Mucosa of stomach (tissue), 1 donor: ENCODE measurements at regions not wholly inside any gene's neighbourhood (a gene's known extent, or its start where the extent isn't known, plus 50 kb on each side); places are given as distances from the start of the nearest gene placed in this dataset.

Source experiments
- H3K27me3 ChIP-seq: one replicate; pipeline ENCODE4 v1.7.0; 2013; ENCODE audit warnings: mild to moderate bottlenecking, low read length; ENCODE audit not compliant: control insufficient read depth, insufficient read depth
- H3K36me3 ChIP-seq: one replicate; pipeline ENCODE4 v1.7.0; 2013; ENCODE audit warnings: low read length; ENCODE audit not compliant: control insufficient read depth, insufficient read depth
- H3K4me1 ChIP-seq: one replicate; pipeline ENCODE4 v1.7.0; 2013; ENCODE audit warnings: mild to moderate bottlenecking, low read length; ENCODE audit not compliant: control insufficient read depth, insufficient read depth
- H3K4me3 ChIP-seq: one replicate; pipeline ENCODE4 v1.7.0; 2013; ENCODE audit warnings: low read length
- H3K9ac ChIP-seq: one replicate; pipeline ENCODE4 v1.7.0; 2013; ENCODE audit warnings: mild to moderate bottlenecking, low read length, moderate library complexity
- H3K9me3 ChIP-seq: one replicate; pipeline ENCODE4 v1.7.0; 2013; ENCODE audit warnings: mild to moderate bottlenecking, low read length, moderate library complexity; ENCODE audit not compliant: control insufficient read depth
- donor health status: Pancreatic carcinoma.

DNA sequence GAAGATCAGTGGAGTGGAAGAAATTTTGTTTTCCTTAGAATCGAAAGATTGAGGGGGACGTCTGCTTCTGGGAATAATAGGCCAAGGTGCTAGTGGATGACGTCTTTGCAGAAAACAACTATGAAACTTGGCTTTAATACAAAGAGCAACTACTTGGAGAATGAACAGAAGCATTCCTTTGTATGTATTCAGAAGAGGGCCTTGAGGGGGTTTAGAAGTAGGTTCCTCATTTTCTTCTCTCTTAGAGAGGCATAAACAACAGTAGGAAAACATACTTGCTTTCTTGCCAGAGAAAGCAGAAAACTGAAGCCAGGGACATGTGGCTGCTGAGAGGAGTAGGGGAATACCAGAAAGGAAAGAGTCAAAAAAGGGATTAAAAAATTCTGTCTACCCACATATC, 167.8 kb downstream of the ZNF330 start:
- no peaks in the 10 kb centered on the region for H3K4me1 ChIP-seq
- no peaks in the 10 kb centered on the region for H3K27me3 ChIP-seq
- H3K9me3 ChIP-seq = no peaks in the 10 kb centered on the region
- no peak overlapping the region for H3K9ac ChIP-seq
- no peak overlapping the region for H3K4me3 ChIP-seq
- no peaks in the 10 kb centered on the region for H3K36me3 ChIP-seq

DNA sequence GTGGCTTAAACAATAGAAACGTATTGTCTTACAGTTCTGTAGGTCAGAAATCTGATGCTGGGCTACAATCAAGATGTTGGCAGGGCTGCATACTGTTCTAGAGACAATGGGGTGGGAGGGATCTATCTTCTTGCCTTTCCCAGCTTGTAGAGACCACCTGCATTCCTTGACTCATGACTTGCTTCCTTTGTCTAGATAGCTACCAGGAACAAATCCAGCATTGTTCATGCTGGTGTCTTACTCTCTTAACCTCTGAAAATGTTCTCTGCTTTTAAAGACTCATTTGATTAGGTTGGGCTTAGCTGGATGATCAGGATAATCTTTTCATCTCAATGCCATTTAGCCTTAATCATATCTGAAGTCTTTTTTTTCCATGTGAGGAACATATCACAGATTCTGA, 169.0 kb downstream of the ZNF330 start:
- no peaks in the 10 kb centered on the region for H3K27me3 ChIP-seq
- H3K4me3 ChIP-seq = no peak overlapping the region
- H3K9me3 ChIP-seq = no peaks in the 10 kb centered on the region
- no peaks in the 10 kb centered on the region for H3K4me1 ChIP-seq
- no peak overlapping the region for H3K9ac ChIP-seq
- H3K36me3 ChIP-seq = no peaks in the 10 kb centered on the region

DNA sequence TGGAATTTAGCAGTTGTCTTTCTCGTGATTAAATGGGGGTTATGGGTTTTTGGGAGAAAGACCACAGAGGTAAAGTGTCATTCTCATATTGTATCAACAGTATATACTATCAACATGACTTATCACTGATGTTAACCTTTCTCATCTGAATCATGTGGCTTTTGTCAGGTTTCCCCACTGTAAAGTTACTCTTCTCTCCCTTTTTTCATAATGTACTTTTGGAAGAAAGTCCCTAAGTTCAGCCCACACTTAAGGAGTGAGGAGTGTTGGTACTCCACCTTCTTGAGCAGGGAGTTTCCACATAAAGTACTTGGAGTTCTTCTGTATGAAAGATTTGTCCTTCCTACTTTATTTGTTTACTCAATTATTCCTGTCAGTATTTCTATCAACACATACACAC, 169.9 kb downstream of the ZNF330 start:
- Histone ChIP-seq H3K36me3 (no peaks in the 10 kb centered on the region), H3K9me3 (no peaks in the 10 kb centered on the region), H3K27me3 (no peaks in the 10 kb centered on the region), H3K4me1 (no peaks in the 10 kb centered on the region), H3K4me3 (no peak overlapping the region), H3K9ac (no peak overlapping the region)

DNA sequence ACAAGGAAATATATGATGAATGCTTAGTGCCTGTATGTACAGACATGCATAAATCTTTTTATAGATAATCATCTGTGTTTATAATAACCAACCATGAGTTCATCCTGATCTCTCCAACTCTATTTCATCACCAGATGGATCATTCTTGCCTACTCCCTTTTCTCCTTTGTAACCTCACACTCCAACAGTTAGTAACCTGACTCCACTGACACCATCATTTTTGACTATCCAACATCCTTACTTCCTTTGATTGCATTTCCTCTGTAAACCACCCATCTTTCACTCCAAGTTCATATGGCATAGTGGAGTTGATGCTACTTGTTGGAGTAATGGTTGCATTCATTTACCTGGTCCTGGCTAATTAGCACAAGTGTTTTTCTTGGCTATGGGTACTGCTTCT, 170.6 kb downstream of the ZNF330 start:
- H3K4me3 ChIP-seq = no peak overlapping the region
- no peaks in the 10 kb centered on the region for H3K4me1 ChIP-seq
- no peaks in the 10 kb centered on the region for H3K27me3 ChIP-seq
- no peaks in the 10 kb centered on the region for H3K9me3 ChIP-seq
- H3K36me3 ChIP-seq = no peaks in the 10 kb centered on the region
- no peak overlapping the region for H3K9ac ChIP-seq

DNA sequence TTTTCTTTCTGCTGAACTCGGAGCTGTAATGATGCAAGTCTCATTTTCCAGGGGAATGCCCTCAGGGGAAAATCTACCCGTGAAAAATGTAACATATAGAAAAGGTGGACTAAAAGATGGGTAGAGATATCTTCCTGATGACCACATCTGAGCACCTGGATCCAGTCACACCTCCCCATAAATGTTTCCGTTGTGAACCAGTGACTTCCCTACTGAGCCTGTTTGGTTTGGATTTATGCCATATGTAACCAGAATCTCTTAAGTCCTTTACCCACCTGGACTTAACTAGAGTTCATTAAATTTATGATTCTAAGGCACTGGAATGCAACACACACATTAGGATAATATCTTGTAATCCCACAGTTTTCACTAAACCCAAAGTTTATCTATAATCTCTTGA, 171.1 kb downstream of the ZNF330 start:
- Histone ChIP-seq H3K4me3 (no peak overlapping the region), H3K9me3 (no peaks in the 10 kb centered on the region), H3K27me3 (no peaks in the 10 kb centered on the region), H3K4me1 (no peaks in the 10 kb centered on the region), H3K9ac (no peak overlapping the region), H3K36me3 (no peaks in the 10 kb centered on the region)

DNA sequence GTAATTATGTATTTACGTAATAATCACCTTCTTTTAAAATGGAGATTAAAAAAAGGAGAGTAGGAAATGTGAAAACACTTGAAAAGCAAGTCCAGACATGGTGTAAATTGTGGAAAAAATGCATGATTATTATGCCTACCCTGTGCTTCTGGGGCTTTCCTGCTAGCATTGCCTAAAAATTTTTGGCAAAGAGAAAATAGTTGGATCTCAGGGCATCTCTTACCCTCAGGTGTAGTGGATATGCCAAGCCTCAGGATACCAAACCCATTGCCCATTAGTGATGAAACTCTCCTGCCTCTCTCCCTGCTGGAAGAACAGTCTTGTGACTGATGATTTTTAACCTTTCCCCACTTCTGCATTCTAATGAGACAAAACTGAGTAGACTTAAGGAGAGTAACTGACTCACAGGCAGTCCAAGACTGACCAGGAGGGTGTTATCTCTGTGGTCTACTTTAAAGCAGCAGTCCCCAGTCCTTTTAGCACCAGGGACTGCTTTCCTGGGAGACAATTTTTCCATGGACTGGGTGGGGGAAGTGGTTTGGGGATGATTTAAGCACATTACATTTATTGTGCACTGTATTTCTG, 174.6 kb downstream of the ZNF330 start:
- Histone ChIP-seq H3K9me3 (no peaks in the 10 kb centered on the region), H3K4me3 (no peak overlapping the region), H3K4me1 (no peaks in the 10 kb centered on the region), H3K27me3 (no peaks in the 10 kb centered on the region), H3K36me3 (no peaks in the 10 kb centered on the region), H3K9ac (no peak overlapping the region)

DNA sequence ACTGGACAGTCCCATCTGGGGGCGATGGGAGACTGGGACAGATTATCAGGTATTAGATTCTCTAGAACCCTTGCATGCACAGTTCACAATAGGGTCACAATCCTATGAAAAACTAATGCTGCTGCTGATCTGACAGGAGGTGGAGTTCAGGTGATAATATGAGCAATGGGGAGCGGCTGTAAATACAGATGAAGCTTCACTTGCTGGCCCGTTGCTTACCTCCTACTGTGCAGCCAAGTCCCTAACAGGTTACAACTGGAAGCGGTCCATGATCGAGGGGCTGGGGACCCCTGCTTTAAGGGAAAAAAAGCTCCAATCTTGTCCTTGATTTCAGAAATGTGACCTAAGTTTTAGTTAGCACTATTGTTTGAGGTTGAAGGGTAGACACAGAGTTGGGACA, 175.2 kb downstream of the ZNF330 start:
- Histone ChIP-seq H3K4me1 (no peaks in the 10 kb centered on the region), H3K27me3 (no peaks in the 10 kb centered on the region), H3K9ac (no peak overlapping the region), H3K36me3 (no peaks in the 10 kb centered on the region), H3K9me3 (no peaks in the 10 kb centered on the region), H3K4me3 (no peak overlapping the region)

DNA sequence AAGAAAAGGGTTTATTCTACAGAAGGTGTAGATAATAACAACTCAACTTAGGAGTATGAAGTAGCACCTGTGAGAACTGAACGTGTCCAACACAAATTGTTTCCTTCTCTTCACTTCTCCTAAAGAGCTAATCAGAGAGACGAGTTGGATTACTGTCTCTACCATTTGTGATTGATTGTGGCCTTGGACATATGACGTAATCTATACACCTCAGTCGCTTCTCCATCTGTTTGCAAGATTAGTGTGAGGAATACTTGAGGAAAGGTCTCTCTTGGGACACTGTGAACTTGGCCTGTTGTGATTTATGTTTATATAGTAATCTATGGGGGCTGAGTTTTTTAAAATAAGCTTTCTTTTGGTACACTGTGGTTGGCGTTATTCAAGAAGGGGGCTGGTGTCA, 182.0 kb downstream of the ZNF330 start:
- Histone ChIP-seq H3K9me3 (no peaks in the 10 kb centered on the region), H3K9ac (no peak overlapping the region), H3K27me3 (no peaks in the 10 kb centered on the region), H3K4me1 (no peaks in the 10 kb centered on the region), H3K36me3 (no peaks in the 10 kb centered on the region), H3K4me3 (no peak overlapping the region)

DNA sequence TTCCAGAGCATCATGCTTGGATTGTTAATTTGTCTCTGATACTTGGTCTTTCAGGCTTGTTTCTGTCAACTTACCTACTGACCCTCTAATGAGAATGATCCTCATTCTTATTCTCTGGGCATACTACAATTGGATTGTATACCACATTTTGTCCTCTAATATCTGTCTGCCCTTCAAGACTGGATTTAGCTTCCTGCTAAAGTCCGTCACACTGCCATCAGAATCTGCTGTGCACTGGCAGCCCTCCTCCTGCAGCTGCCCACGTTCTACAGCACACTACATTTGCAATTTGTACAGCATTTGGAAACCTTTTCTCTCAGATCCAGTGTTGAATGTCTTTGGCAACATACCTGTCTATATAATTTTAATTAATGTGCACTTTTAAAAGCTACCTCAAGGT, 183.1 kb downstream of the ZNF330 start:
- no peak overlapping the region for H3K9ac ChIP-seq
- no peak overlapping the region for H3K4me3 ChIP-seq
- H3K4me1 ChIP-seq = no peaks in the 10 kb centered on the region
- H3K27me3 ChIP-seq = no peaks in the 10 kb centered on the region
- no peaks in the 10 kb centered on the region for H3K9me3 ChIP-seq
- H3K36me3 ChIP-seq = no peaks in the 10 kb centered on the region

DNA sequence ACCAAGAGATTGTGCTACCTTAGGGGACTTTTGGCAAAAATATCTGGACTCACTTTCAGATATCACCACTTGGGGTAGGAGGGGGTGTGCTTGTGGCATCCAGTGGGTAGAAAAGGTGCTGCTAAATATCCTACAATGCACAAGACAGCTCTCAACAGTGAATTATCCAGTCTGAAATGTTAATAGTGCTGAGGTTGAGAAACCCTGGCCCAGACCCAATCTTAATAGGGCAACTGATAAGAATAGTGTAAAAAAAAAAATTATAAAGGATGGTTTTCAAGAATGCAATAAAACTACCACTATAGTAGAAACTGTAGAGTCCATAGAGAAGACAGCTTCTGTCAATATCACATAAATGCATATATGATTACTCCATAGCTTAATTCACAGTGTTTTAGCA, 185.5 kb downstream of the ZNF330 start:
- Histone ChIP-seq H3K4me3 (no peak overlapping the region), H3K36me3 (no peaks in the 10 kb centered on the region), H3K9ac (no peak overlapping the region), H3K27me3 (no peaks in the 10 kb centered on the region), H3K4me1 (no peaks in the 10 kb centered on the region), H3K9me3 (no peaks in the 10 kb centered on the region)

DNA sequence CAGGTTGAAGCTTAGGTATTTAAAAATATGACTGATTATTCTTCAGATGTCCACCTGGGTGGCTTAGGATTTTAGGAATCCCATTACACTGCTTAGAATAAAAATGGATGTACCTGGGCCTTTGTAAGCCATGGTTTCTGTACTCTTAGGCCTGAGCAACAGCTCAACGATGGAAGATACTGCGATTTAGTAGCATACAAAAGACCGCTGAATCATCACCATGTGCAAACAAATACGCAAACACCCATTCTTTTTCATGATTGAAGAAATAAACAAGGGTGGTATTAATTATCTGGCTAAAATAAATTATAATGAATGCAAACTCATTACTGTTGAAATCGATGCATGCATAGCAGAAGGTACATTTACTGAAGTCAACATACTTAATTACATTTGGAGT, 188.9 kb downstream of the ZNF330 start:
- Histone ChIP-seq H3K4me3 (no peak overlapping the region), H3K27me3 (no peaks in the 10 kb centered on the region), H3K9me3 (no peaks in the 10 kb centered on the region), H3K4me1 (no peaks in the 10 kb centered on the region), H3K36me3 (no peaks in the 10 kb centered on the region), H3K9ac (no peak overlapping the region)

DNA sequence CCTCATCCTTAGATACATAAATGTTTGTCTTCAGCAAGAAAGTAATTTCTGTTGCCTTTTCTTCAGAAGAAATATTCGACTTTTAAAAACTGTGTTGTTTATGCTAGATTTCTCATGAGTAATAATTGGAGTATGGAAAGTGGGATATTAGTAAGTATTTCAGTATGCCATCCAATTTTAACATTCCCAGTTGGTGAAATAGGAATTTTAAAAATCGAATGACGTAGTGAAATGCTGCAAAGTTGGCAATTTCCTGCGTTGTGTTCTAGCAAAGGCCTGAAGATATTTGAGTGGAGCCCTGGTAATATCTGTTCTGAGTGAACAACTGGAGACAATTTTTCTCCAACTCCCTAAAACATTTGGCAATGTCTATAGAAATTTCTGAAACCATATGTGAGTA, 190.1 kb downstream of the ZNF330 start:
- no peaks in the 10 kb centered on the region for H3K4me1 ChIP-seq
- H3K9me3 ChIP-seq = no peaks in the 10 kb centered on the region
- no peak overlapping the region for H3K4me3 ChIP-seq
- H3K36me3 ChIP-seq = no peaks in the 10 kb centered on the region
- H3K27me3 ChIP-seq = no peaks in the 10 kb centered on the region
- no peak overlapping the region for H3K9ac ChIP-seq

DNA sequence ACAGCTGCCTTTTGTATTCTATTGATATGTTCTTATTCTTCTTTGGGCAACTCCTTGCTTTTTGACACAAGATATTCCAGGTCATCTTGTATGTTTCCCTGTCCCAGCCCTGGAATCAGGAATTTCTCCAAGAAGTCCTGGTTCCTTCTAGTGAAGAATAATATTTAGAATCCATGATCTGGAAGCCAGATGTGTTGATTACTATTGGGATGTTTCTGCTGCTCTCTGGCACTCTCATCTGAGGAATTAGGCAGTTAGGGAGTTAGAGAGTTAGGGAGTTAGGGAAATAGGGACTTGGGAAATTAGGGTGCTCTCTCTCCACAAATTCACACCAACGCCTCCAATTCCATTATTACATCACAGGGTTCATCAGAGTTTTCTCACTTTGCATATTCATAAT, 191.2 kb downstream of the ZNF330 start:
- no peak overlapping the region for H3K9ac ChIP-seq
- H3K4me3 ChIP-seq = no peak overlapping the region
- no peaks in the 10 kb centered on the region for H3K9me3 ChIP-seq
- no peaks in the 10 kb centered on the region for H3K27me3 ChIP-seq
- no peaks in the 10 kb centered on the region for H3K36me3 ChIP-seq
- no peaks in the 10 kb centered on the region for H3K4me1 ChIP-seq
